ENCODE measurements at regions not wholly inside any gene's neighbourhood (a gene's known extent, or its start where the extent isn't known, plus 50 kb on each side); places are given as distances from the start of the nearest gene placed in this dataset.
"Not testable (repeated sequence)": the region's sequence is repeated elsewhere in the genome, so short reads cannot be mapped to it uniquely, and the experiment has no call there.

GRCh38 chr14:81767266-81767995, 233.8 kb upstream of the SEL1L start:
- DNase-seq (ENCODE audit: low read depth in 4 of 6, low spot score in 6 of 6): no peak
- Histone ChIP-seq H3K4me1 (ENCODE audit: control insufficient read depth, insufficient read depth, low read length) (no peaks in the 10 kb centered on the region), H3K27me3 (ENCODE audit: control insufficient read depth, insufficient read depth, low read length) (no peaks in the 10 kb centered on the region), H3K4me3 (ENCODE audit: low read depth, low read length) (no peak overlapping the region), H3K27ac (ENCODE audit: low read depth, low read length) (no peak overlapping the region), H3K36me3 (ENCODE audit: control insufficient read depth, insufficient read depth, low read length) (no peaks in the 10 kb centered on the region), H3K9me3 (ENCODE audit: control insufficient read depth, insufficient read depth, low read length) (no peaks in the 10 kb centered on the region)
- WGBS (ENCODE audit: insufficient coverage): 60% methylated on average over 1 of the region's 2 CpGs

- no peaks in the 10 kb centered on the region for H3K9me3 ChIP-seq (ENCODE audit: control insufficient read depth, insufficient read depth, low read length)
- no peak for DNase-seq (ENCODE audit: low read depth in 4 of 6, low spot score in 6 of 6)
- H3K36me3 ChIP-seq (ENCODE audit: control insufficient read depth, insufficient read depth, low read length): no peaks in the 10 kb centered on the region
- no peak overlapping the region for H3K27ac ChIP-seq (ENCODE audit: low read depth, low read length)
- no peak overlapping the region for H3K4me3 ChIP-seq (ENCODE audit: low read depth, low read length)
- H3K4me1 ChIP-seq (ENCODE audit: control insufficient read depth, insufficient read depth, low read length): no peaks in the 10 kb centered on the region
- no peaks in the 10 kb centered on the region for H3K27me3 ChIP-seq (ENCODE audit: control insufficient read depth, insufficient read depth, low read length)
Observed at GRCh38 chr14:81771651-81772275, 238.1 kb upstream of the SEL1L start.

GRCh38 chr14:81772381-81772780, 238.7 kb upstream of the SEL1L start:
- no peak overlapping the region for H3K27ac ChIP-seq (ENCODE audit: low read depth, low read length)
- WGBS (ENCODE audit: insufficient coverage): no CpG with 5 or more reads among the region's 1 CpG
- H3K27me3 ChIP-seq (ENCODE audit: control insufficient read depth, insufficient read depth, low read length): no peaks in the 10 kb centered on the region
- no peak for DNase-seq (ENCODE audit: low read depth in 4 of 6, low spot score in 6 of 6)
- no peaks in the 10 kb centered on the region for H3K36me3 ChIP-seq (ENCODE audit: control insufficient read depth, insufficient read depth, low read length)
- H3K4me3 ChIP-seq (ENCODE audit: low read depth, low read length): no peak overlapping the region
- H3K9me3 ChIP-seq (ENCODE audit: control insufficient read depth, insufficient read depth, low read length): no peaks in the 10 kb centered on the region
- H3K4me1 ChIP-seq (ENCODE audit: control insufficient read depth, insufficient read depth, low read length): no peaks in the 10 kb centered on the region

DNA sequence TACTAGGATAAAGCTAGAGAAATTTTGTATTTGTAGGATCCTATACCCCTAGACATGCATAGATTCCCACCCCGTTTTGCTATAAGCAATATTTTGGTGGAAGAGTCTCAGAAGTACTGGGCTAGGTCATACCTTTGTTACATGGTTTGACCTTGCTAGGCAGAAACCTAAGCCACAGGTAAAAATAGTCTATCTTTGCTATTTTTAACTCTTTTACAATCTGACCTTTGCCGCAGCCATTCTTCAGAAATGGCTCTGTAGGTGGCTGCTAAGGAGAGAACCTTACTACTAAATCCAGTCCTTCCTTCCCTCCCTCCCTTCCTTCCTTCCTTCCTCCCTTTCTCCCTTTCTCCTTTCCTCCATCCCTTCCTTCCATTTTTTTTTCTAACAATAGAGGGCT, 242.9 kb upstream of the SEL1L start:
- Histone ChIP-seq H3K4me3 (ENCODE audit: low read depth, low read length) (no peak overlapping the region), H3K4me1 (ENCODE audit: control insufficient read depth, insufficient read depth, low read length) (no peaks in the 10 kb centered on the region), H3K9me3 (ENCODE audit: control insufficient read depth, insufficient read depth, low read length) (no peaks in the 10 kb centered on the region), H3K27ac (ENCODE audit: low read depth, low read length) (no peak overlapping the region), H3K27me3 (ENCODE audit: control insufficient read depth, insufficient read depth, low read length) (no peaks in the 10 kb centered on the region), H3K36me3 (ENCODE audit: control insufficient read depth, insufficient read depth, low read length) (no peaks in the 10 kb centered on the region)
- 100% methylated on average over 1 of the region's 2 CpGs for WGBS (ENCODE audit: insufficient coverage)
- DNase-seq (ENCODE audit: low read depth in 4 of 6, low spot score in 6 of 6): no peak

GRCh38 chr14:81781798-81782197, 248.1 kb upstream of the SEL1L start:
- H3K4me1 ChIP-seq (ENCODE audit: control insufficient read depth, insufficient read depth, low read length); H3K27ac ChIP-seq (ENCODE audit: low read depth, low read length); H3K27me3 ChIP-seq (ENCODE audit: control insufficient read depth, insufficient read depth, low read length); H3K9me3 ChIP-seq (ENCODE audit: control insufficient read depth, insufficient read depth, low read length); DNase-seq (ENCODE audit: low read depth in 4 of 6, low spot score in 6 of 6); H3K36me3 ChIP-seq (ENCODE audit: control insufficient read depth, insufficient read depth, low read length); H3K4me3 ChIP-seq (ENCODE audit: low read depth, low read length): not testable (repeated sequence)
- WGBS (ENCODE audit: insufficient coverage): 77% methylated on average over 7 of the region's 7 CpGs

DNA sequence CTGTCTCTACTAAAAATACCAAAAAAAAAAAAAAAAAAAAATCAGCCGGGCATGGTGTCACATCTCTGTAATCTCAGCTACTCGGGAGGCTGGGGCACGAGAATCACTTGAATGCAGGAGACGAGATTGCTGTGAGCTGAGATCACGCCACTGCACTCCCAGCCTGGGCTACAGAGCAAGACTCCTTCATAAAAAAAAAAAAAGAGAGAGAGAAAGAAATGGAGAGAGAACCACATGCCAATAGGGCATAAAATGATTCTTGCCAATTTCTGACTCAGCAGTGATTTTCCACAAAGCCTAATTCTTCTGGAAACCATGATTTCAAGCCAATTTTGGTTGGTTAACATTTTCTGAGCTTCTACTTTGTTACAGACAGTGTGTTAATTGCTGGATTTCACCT, 250.4 kb upstream of the SEL1L start:
- Histone ChIP-seq H3K27me3 (ENCODE audit: control insufficient read depth, insufficient read depth, low read length) (no peaks in the 10 kb centered on the region), H3K9me3 (ENCODE audit: control insufficient read depth, insufficient read depth, low read length) (no peaks in the 10 kb centered on the region), H3K36me3 (ENCODE audit: control insufficient read depth, insufficient read depth, low read length) (no peaks in the 10 kb centered on the region), H3K4me3 (ENCODE audit: low read depth, low read length) (no peak overlapping the region), H3K4me1 (ENCODE audit: control insufficient read depth, insufficient read depth, low read length) (no peaks in the 10 kb centered on the region), H3K27ac (ENCODE audit: low read depth, low read length) (no peak overlapping the region)
- WGBS (ENCODE audit: insufficient coverage): 87% methylated on average over 3 of the region's 5 CpGs
- DNase-seq (ENCODE audit: low read depth in 4 of 6, low spot score in 6 of 6): no peak

GRCh38 chr14:81797315-81797714, 263.7 kb upstream of the SEL1L start:
- H3K27me3 ChIP-seq (ENCODE audit: control insufficient read depth, insufficient read depth, low read length): no peaks in the 10 kb centered on the region
- no peaks in the 10 kb centered on the region for H3K4me1 ChIP-seq (ENCODE audit: control insufficient read depth, insufficient read depth, low read length)
- DNase-seq (ENCODE audit: low read depth in 4 of 6, low spot score in 6 of 6): peak in 2 of 6 donors; percentile 9 to 24
- H3K9me3 ChIP-seq (ENCODE audit: control insufficient read depth, insufficient read depth, low read length): no peaks in the 10 kb centered on the region
- H3K36me3 ChIP-seq (ENCODE audit: control insufficient read depth, insufficient read depth, low read length): no peaks in the 10 kb centered on the region
- no peak overlapping the region for H3K4me3 ChIP-seq (ENCODE audit: low read depth, low read length)
- WGBS (ENCODE audit: insufficient coverage): 86% methylated on average over 1 of the region's 2 CpGs
- H3K27ac ChIP-seq (ENCODE audit: low read depth, low read length): no peak overlapping the region

- Histone ChIP-seq H3K27me3 (ENCODE audit: control insufficient read depth, insufficient read depth, low read length) (no peaks in the 10 kb centered on the region), H3K9me3 (ENCODE audit: control insufficient read depth, insufficient read depth, low read length) (no peaks in the 10 kb centered on the region), H3K36me3 (ENCODE audit: control insufficient read depth, insufficient read depth, low read length) (no peaks in the 10 kb centered on the region), H3K4me1 (ENCODE audit: control insufficient read depth, insufficient read depth, low read length) (no peaks in the 10 kb centered on the region), H3K4me3 (ENCODE audit: low read depth, low read length) (no peak overlapping the region), H3K27ac (ENCODE audit: low read depth, low read length) (no peak overlapping the region)
- WGBS (ENCODE audit: insufficient coverage): 85% methylated on average over 5 of the region's 5 CpGs
- peak in 2 of 6 donors; percentile 55 to 70 for DNase-seq (ENCODE audit: low read depth in 4 of 6, low spot score in 6 of 6)
Observed at GRCh38 chr14:81801921-81802320, 268.3 kb upstream of the SEL1L start.

GRCh38 chr14:81802341-81802740, 268.7 kb upstream of the SEL1L start:
- Histone ChIP-seq H3K9me3 (ENCODE audit: control insufficient read depth, insufficient read depth, low read length) (no peaks in the 10 kb centered on the region), H3K27me3 (ENCODE audit: control insufficient read depth, insufficient read depth, low read length) (no peaks in the 10 kb centered on the region), H3K4me3 (ENCODE audit: low read depth, low read length) (no peak overlapping the region), H3K36me3 (ENCODE audit: control insufficient read depth, insufficient read depth, low read length) (no peaks in the 10 kb centered on the region), H3K4me1 (ENCODE audit: control insufficient read depth, insufficient read depth, low read length) (no peaks in the 10 kb centered on the region), H3K27ac (ENCODE audit: low read depth, low read length) (no peak overlapping the region)
- DNase-seq (ENCODE audit: low read depth in 4 of 6, low spot score in 6 of 6): peak in 1 of 6 donors; percentile 70
- 80% methylated on average over 1 of the region's 2 CpGs for WGBS (ENCODE audit: insufficient coverage)

DNA sequence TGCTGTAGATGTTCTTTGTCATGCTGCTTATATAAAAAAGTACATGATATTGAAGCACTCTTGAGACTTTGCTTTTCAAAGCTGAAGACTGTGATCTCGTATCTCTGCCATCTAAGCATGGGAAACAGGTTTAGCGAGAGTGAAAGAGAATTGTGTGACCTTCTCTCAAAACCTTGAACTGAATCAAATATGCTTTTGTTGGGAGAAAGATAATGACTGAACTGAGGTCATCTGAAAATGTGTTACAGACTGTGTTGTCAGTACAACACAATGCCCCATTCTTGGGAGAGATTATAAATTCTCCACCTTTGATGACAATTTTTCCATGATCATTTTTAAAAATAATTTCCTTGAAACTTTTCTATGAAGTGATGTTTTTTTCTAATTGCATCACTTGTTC, 272.1 kb upstream of the SEL1L start:
- no peak for DNase-seq (ENCODE audit: low read depth in 4 of 6, low spot score in 6 of 6)
- no peak overlapping the region for H3K27ac ChIP-seq (ENCODE audit: low read depth, low read length)
- no peaks in the 10 kb centered on the region for H3K9me3 ChIP-seq (ENCODE audit: control insufficient read depth, insufficient read depth, low read length)
- 70% methylated on average over 2 of the region's 2 CpGs for WGBS (ENCODE audit: insufficient coverage)
- no peaks in the 10 kb centered on the region for H3K4me1 ChIP-seq (ENCODE audit: control insufficient read depth, insufficient read depth, low read length)
- no peak overlapping the region for H3K4me3 ChIP-seq (ENCODE audit: low read depth, low read length)
- no peaks in the 10 kb centered on the region for H3K36me3 ChIP-seq (ENCODE audit: control insufficient read depth, insufficient read depth, low read length)
- H3K27me3 ChIP-seq (ENCODE audit: control insufficient read depth, insufficient read depth, low read length): no peaks in the 10 kb centered on the region
